Chondrocyte (in vitro differentiated cells): ENCODE measurements at regions not wholly inside any gene's neighbourhood (a gene's known extent, or its start where the extent isn't known, plus 50 kb on each side); places are given as distances from the start of the nearest gene placed in this dataset.
"Not testable (repeated sequence)": the region's sequence is repeated elsewhere in the genome, so short reads cannot be mapped to it uniquely, and the experiment has no call there.

Experiments
- DNase-seq: peaks from one replicate; pipeline ENCODE4 v3.0.0; 2021; ENCODE audit warnings: mixed read lengths, low spot score
- H3K27ac Mint-ChIP-seq: one replicate; pipeline ENCODE4 v1.8.0; 2021; ENCODE audit warnings: mild to moderate bottlenecking, moderate library complexity, mixed read lengths; ENCODE audit not compliant: unreplicated experiment
- H3K27me3 Mint-ChIP-seq: 2 replicates; pipeline ENCODE4 v1.8.0; 2021; ENCODE audit warnings: low read depth, mixed read lengths
- H3K36me3 Mint-ChIP-seq: 2 replicates; pipeline ENCODE4 v1.8.0; 2021; ENCODE audit warnings: low read depth, mixed read lengths
- H3K4me1 Mint-ChIP-seq: 2 replicates; pipeline ENCODE4 v1.8.0; 2021; ENCODE audit warnings: low read depth, mild to moderate bottlenecking, mixed read lengths
- H3K4me3 Mint-ChIP-seq: one replicate; pipeline ENCODE4 v1.8.0; 2021; ENCODE audit warnings: mild to moderate bottlenecking, moderate library complexity, mixed read lengths; ENCODE audit not compliant: unreplicated experiment
- H3K9me3 Mint-ChIP-seq: 2 replicates; pipeline ENCODE4 v1.8.0; 2021; ENCODE audit warnings: low read depth, mixed read lengths
- TF ChIP-seq, protein P1 (sequence below): fragments of 200-600 bp; sonication (generic); IDR thresholded peaks from 2 replicates; pipeline ENCODE4 v1.5.0; 2021; ENCODE audit warnings: antibody characterized with exemption, mild to moderate bottlenecking, moderate library complexity

DNA sequence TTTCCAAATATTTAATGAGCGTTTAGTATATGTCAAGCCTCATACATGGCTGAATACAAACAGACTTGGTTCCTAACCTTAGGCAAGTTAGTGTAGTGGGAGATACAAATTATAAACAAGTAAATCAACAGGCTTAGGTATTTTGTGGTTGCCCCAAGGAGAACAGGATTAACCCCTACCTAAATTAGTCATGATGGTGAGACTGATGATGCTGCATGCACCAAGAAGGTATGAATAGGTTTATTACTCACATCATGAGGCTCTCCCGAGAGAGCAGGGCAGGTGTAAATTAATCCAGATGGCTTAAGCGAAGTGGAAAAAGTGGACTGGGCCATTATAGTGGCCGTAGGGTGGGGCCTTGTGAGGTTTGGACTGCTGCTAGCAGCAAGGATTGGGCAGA lies 118.1 kb upstream of the GCFC2 start:
- H3K9me3 Mint-ChIP-seq, result peaks cover 13% of the 10 kb centered on the region
- H3K27me3 Mint-ChIP-seq, result peaks cover 14% of the 10 kb centered on the region
- H3K36me3 Mint-ChIP-seq, result no peaks in the 10 kb centered on the region
- H3K4me1 Mint-ChIP-seq, result no peaks in the 10 kb centered on the region
- no peak overlapping the region for H3K27ac Mint-ChIP-seq
- H3K4me3 Mint-ChIP-seq, result no peak overlapping the region
- TF ChIP-seq, protein P1, sequence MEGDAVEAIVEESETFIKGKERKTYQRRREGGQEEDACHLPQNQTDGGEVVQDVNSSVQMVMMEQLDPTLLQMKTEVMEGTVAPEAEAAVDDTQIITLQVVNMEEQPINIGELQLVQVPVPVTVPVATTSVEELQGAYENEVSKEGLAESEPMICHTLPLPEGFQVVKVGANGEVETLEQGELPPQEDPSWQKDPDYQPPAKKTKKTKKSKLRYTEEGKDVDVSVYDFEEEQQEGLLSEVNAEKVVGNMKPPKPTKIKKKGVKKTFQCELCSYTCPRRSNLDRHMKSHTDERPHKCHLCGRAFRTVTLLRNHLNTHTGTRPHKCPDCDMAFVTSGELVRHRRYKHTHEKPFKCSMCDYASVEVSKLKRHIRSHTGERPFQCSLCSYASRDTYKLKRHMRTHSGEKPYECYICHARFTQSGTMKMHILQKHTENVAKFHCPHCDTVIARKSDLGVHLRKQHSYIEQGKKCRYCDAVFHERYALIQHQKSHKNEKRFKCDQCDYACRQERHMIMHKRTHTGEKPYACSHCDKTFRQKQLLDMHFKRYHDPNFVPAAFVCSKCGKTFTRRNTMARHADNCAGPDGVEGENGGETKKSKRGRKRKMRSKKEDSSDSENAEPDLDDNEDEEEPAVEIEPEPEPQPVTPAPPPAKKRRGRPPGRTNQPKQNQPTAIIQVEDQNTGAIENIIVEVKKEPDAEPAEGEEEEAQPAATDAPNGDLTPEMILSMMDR, result no peak
- DNase-seq, result no peak

DNA sequence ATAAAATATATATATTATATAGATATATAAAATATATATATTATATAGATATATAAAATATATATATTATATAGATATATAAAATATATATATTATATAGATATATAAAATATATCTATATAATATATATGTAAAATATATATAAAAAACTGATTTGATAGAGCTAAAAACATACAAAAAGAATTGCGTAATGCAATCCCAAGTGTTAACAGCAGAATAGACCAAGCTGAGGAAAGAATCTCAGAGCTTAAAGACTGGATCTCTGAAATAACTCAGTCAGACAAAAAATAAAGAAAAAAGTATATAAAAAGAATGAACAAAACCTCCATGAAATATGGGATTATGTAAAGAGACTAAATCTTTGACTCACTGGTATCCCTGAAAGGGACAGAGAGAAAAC lies 112.8 kb upstream of the GCFC2 start:
- Mint-ChIP-seq H3K27me3 (peaks cover 16% of the 10 kb centered on the region), H3K9me3 (peaks cover 13% of the 10 kb centered on the region)
- H3K4me1 Mint-ChIP-seq, H3K4me3 Mint-ChIP-seq, DNase-seq, H3K36me3 Mint-ChIP-seq, H3K27ac Mint-ChIP-seq: not testable (repeated sequence)

DNA sequence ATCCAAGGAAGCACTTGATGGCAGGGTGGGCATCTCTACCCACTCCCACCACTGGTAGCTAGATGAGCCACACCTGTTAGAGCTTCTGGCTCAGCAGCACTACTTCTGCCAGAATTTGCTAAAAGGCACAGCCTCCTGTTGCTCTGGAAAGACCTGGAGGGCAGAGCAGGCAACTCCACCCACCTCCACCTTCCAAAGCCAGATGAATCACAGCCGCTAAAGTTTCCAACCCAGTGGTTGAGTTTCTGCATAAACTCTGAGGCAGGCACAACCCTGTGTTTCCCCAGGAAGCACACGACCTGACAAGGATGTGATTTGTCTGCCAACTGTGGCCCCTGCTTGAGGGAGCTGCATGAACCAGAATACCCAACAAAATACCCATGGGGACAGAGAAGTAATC lies 111.6 kb upstream of the GCFC2 start:
- H3K9me3 Mint-ChIP-seq, result peaks cover 13% of the 10 kb centered on the region
- no peak for DNase-seq
- peaks cover 18% of the 10 kb centered on the region for H3K27me3 Mint-ChIP-seq
- H3K36me3 Mint-ChIP-seq, result no peaks in the 10 kb centered on the region
- H3K4me3 Mint-ChIP-seq, result no peak overlapping the region
- TF ChIP-seq, protein P1, result no peak
- H3K4me1 Mint-ChIP-seq, result no peaks in the 10 kb centered on the region
- H3K27ac Mint-ChIP-seq, result no peak overlapping the region

DNA sequence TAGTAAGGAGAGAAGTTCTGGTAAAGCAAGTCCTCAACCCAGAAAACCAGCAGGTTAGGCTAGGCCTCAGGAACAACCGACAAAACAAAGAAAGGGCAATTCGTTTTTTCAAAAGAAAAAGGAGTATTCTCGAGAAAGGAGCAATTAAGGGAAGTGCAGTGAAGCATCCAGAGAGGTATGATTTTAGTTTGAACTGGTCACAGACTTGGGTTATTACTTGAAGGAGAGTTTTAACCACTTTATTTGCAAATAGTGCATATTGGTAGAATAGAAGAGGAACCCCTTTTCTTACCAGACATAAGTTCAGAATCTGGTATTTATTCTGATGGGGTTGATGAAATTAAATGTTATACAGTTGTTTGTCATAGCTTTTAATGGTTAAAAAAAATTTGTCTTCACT lies 110.0 kb upstream of the GCFC2 start:
- TF ChIP-seq, protein P1, result no peak
- H3K27me3 Mint-ChIP-seq, result peaks cover 18% of the 10 kb centered on the region
- H3K4me1 Mint-ChIP-seq, result no peaks in the 10 kb centered on the region
- H3K4me3 Mint-ChIP-seq, result no peak overlapping the region
- no peaks in the 10 kb centered on the region for H3K36me3 Mint-ChIP-seq
- H3K27ac Mint-ChIP-seq, result no peak overlapping the region
- peaks cover 11% of the 10 kb centered on the region for H3K9me3 Mint-ChIP-seq
- no peak for DNase-seq

DNA sequence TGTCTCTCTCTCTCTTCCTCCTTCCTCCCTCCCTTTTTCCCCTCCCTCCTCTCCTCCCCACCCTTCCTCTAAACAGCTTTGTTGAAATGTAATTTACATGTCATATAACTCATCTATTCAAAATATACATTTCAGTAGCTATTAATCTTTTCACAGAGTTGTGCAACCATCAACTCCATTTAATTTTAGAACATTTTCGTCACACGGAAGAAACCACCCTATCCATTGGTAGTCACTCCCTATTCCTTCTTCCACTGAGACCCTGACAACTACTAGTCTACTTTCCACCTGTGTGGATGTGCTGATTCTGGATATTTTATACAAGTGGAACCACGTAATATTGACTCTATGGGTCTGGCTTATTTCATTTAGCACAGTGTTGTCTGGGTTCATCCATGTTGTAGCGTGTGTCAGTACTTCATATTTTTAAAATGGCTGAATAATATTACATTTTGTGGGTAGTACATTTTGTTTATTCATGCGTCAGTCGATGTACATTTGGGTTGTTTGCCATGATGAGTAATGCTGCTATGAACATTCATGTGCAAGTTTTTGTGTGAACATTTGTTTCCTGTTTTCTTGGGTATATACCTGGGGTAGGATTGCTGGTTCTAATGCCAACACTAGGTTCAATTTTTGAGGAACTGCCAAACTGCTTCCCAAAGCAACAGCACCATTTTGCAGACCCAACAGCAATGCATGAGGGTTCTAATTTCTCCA lies 100.1 kb upstream of the GCFC2 start:
- Mint-ChIP-seq H3K9me3 (peaks cover 2% of the 10 kb centered on the region), H3K27me3 (peaks cover 18% of the 10 kb centered on the region)

More for the DNA sequence above, 100.1 kb upstream of the GCFC2 start:
- H3K4me3 Mint-ChIP-seq, result no peak overlapping the region
- no peak for DNase-seq
- H3K27ac Mint-ChIP-seq, result no peak overlapping the region
- TF ChIP-seq, protein P1, result no peak
- H3K4me1 Mint-ChIP-seq, result no peaks in the 10 kb centered on the region
- no peaks in the 10 kb centered on the region for H3K36me3 Mint-ChIP-seq
